ENCODE measurements at regions not wholly inside any gene's neighbourhood (a gene's known extent, or its start where the extent isn't known, plus 50 kb on each side); places are given as distances from the start of the nearest gene placed in this dataset.
A peak's percentile ranks its signal among the peaks of the same experiment; 100 is the strongest.

GRCh38 chr18:7366597-7366996 is 135.7 kb downstream of the LRRC30 start (continued):
- TF ChIP-seq ERG (CRISPR knock-in tag; IDR thresholded peaks at IDR 0.05): no peak
- no peak for TF ChIP-seq NFYB (CRISPR knock-in tag; conservative IDR thresholded peaks at IDR 0.05; ENCODE audit: low read depth)
- no peak for TF ChIP-seq NR1H2 (CRISPR knock-in tag; IDR thresholded peaks at IDR 0.05)
- no peak for TF ChIP-seq SOX15 (CRISPR knock-in tag; IDR thresholded peaks at IDR 0.05)
- no peak for TF ChIP-seq FOXJ3 (CRISPR knock-in tag; IDR thresholded peaks at IDR 0.05; ENCODE audit: borderline replicate concordance)

GRCh38 chr18:7367336-7367735 is 136.4 kb downstream of the LRRC30 start:
- Mint-ChIP-seq H3K9me3 (peaks cover 11% of the 10 kb centered on the region), H3K27me3 (ENCODE audit: low read depth) (no peaks in the 10 kb centered on the region), H3K36me3 (no peaks in the 10 kb centered on the region), H3K4me3 (no peak overlapping the region), H3K4me1 (0 out of 2 replicates have a peak, but pooled peaks cover 2% of the 10 kb centered on the region), H3K27ac (no peak overlapping the region)
- POLR2A ChIA-PET: no interaction called here
- ATAC-seq (peak; percentile 58), DNase-seq (ENCODE audit: low spot score) (peak; percentile 30)
- CTCF ChIA-PET: interaction anchor here (1.3 to 2.6 kb wide), 3 partner anchors 85 to 200 kb away, joined by 4 to 17 read pairs (median 4); partner anchors contain the start of gene PTPRM
- TF ChIP-seq ZNF232 (CRISPR knock-in tag; IDR thresholded peaks at IDR 0.05): no peak
- 0 out of 2 replicates have a peak, but pooled peaks have one; percentile 18 for TF ChIP-seq CTCF (IDR thresholded peaks at IDR 0.05)

GRCh38 chr18:7369006-7369405 is 138.1 kb downstream of the LRRC30 start:
- Mint-ChIP-seq H3K36me3 (no peaks in the 10 kb centered on the region), H3K27ac (no peak overlapping the region), H3K4me3 (no peak overlapping the region), H3K9me3 (peaks cover 11% of the 10 kb centered on the region), H3K27me3 (ENCODE audit: low read depth) (no peaks in the 10 kb centered on the region), H3K4me1 (0 out of 2 replicates have a peak, but pooled peaks cover 2% of the 10 kb centered on the region)
- DNase-seq (ENCODE audit: low spot score): no peak
- TF ChIP-seq ZNF317 (CRISPR knock-in tag; IDR thresholded peaks at IDR 0.05; ENCODE audit: borderline replicate concordance, low read depth) (no peak), GRHL2 (CRISPR knock-in tag; IDR thresholded peaks at IDR 0.05; ENCODE audit: insufficient replicate concordance, severe bottlenecking) (no peak), CTCF (IDR thresholded peaks at IDR 0.05) (no peak), OVOL2 (CRISPR knock-in tag; IDR thresholded peaks at IDR 0.05; ENCODE audit: borderline replicate concordance) (no peak), RELA (CRISPR knock-in tag; IDR thresholded peaks at IDR 0.05; ENCODE audit: borderline replicate concordance) (no peak), SOX15 (CRISPR knock-in tag; IDR thresholded peaks at IDR 0.05) (no peak), NFYB (CRISPR knock-in tag; conservative IDR thresholded peaks at IDR 0.05; ENCODE audit: low read depth) (no peak)
- POLR2A ChIA-PET: interaction anchor here (0.5 to 0.7 kb wide), 2 partner anchors 46 to 209 kb away, joined by 3 to 7 read pairs; no protein-coding TSS in a partner anchor
- ATAC-seq: no peak
- CTCF ChIA-PET: interaction anchor here (0.9 to 2.6 kb wide), 3 partner anchors 96 to 206 kb away, joined by 3 to 17 read pairs (median 4); partner anchors contain the start of gene PTPRM

- Mint-ChIP-seq H3K4me1 (0 out of 2 replicates have a peak, but pooled peaks cover 2% of the 10 kb centered on the region), H3K36me3 (no peaks in the 10 kb centered on the region), H3K27ac (no peak overlapping the region), H3K27me3 (ENCODE audit: low read depth) (no peaks in the 10 kb centered on the region), H3K9me3 (peaks cover 1% of the 10 kb centered on the region; the same call in 1 of the 2 replicates), H3K4me3 (no peak overlapping the region)
- DNase-seq (ENCODE audit: low spot score): no peak
- CTCF ChIA-PET: no interaction called here
- ATAC-seq: no peak
- POLR2A ChIA-PET: no interaction called here
- TF ChIP-seq ATF3 (CRISPR knock-in tag; conservative IDR thresholded peaks at IDR 0.05) (no peak), HMGA2 (CRISPR knock-in tag; IDR thresholded peaks at IDR 0.05) (no peak), ARID4B (CRISPR knock-in tag; IDR thresholded peaks at IDR 0.05; ENCODE audit: borderline replicate concordance) (no peak), ZBTB43 (CRISPR knock-in tag; IDR thresholded peaks at IDR 0.05) (no peak), ERG (CRISPR knock-in tag; IDR thresholded peaks at IDR 0.05) (no peak), TEAD1 (CRISPR knock-in tag; IDR thresholded peaks at IDR 0.05) (no peak)
These were observed 139.5 kb downstream of the LRRC30 start for GRCh38 chr18:7370375-7370774.
